Progenitor cell of endocrine pancreas (in vitro differentiated cells): ENCODE measurements at regions not wholly inside any gene's neighbourhood (a gene's known extent, or its start where the extent isn't known, plus 50 kb on each side); places are given as distances from the start of the nearest gene placed in this dataset.

Experiments
- DNase-seq: peaks from one replicate; pipeline ENCODE4 v3.0.0; 2021; ENCODE audit warnings: low spot score; ENCODE audit not compliant: unreplicated experiment
- H3K27ac Mint-ChIP-seq: 2 replicates; pipeline ENCODE4 v1.8.0; 2021; ENCODE audit warnings: mild to moderate bottlenecking, moderate library complexity, mixed read lengths
- H3K27me3 Mint-ChIP-seq: 2 replicates; pipeline ENCODE4 v1.8.0; 2021; ENCODE audit warnings: mixed read lengths
- H3K36me3 Mint-ChIP-seq: 2 replicates; pipeline ENCODE4 v1.8.0; 2022; ENCODE audit warnings: mixed read lengths; ENCODE audit not compliant: insufficient read depth
- H3K4me1 Mint-ChIP-seq: 2 replicates; pipeline ENCODE4 v1.8.0; 2021; ENCODE audit warnings: low read depth, mixed read lengths
- H3K4me3 Mint-ChIP-seq: 2 replicates; pipeline ENCODE4 v1.8.0; 2021; ENCODE audit warnings: low read depth, mild to moderate bottlenecking, moderate library complexity, mixed read lengths
- H3K9me3 Mint-ChIP-seq: 2 replicates; pipeline ENCODE4 v1.8.0; 2021; ENCODE audit warnings: low read depth, mixed read lengths
- CTCF ChIP-seq: fragments of 200-600 bp; sonication (generic); IDR thresholded peaks from one replicate; pipeline ENCODE4 v1.5.0; 2021; ENCODE audit warnings: antibody characterized with exemption, mild to moderate bottlenecking; ENCODE audit not compliant: unreplicated experiment

GRCh38 chr13:34764246-34764645, 177.8 kb upstream of the NBEA start:
- TF ChIP-seq CTCF, result no peak
- H3K27me3 Mint-ChIP-seq, result peaks cover 3% of the 10 kb centered on the region
- no peak for DNase-seq
- H3K4me1 Mint-ChIP-seq, result no peaks in the 10 kb centered on the region
- no peak overlapping the region for H3K4me3 Mint-ChIP-seq
- peaks cover 8% of the 10 kb centered on the region for H3K9me3 Mint-ChIP-seq
- H3K27ac Mint-ChIP-seq, result no peak overlapping the region
- no peaks in the 10 kb centered on the region for H3K36me3 Mint-ChIP-seq

DNA sequence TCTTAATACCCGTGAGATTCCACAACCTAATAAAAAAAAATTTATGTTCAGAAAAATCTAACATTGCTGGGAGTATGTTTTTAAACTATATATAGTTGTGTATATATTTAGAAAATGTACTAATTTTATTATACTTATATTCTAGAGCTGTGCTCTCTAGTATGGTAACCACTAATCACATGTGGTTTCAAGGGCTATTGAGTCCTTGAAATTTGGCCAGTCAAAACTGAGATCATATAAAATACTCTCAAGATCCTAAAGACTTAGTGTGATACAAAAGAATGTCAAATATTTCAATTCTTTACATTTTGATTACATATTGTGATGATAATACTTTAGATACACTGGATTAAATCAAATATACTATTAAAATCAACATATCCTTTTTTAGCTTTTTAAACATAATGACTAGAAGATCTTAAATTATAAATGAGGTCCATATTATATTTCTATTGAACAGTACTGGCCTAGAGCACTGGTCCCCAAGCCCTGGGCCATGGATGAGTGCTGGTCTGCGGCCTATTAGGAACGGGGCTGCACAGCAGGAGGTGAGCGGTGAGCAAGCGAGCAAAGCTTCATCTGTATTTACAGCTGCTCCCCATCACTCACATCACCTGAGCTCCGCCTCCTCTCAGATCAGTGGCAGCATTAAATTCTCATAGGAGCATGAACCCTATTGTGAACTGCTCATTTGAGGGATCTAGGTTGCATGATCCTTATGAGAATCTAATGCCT, 176.5 kb upstream of the NBEA start:
- no peak overlapping the region for H3K27ac Mint-ChIP-seq
- H3K4me1 Mint-ChIP-seq, result no peaks in the 10 kb centered on the region
- H3K27me3 Mint-ChIP-seq, result peaks cover 3% of the 10 kb centered on the region
- H3K9me3 Mint-ChIP-seq, result peaks cover 8% of the 10 kb centered on the region
- H3K4me3 Mint-ChIP-seq, result no peak overlapping the region
- DNase-seq, result no peak
- H3K36me3 Mint-ChIP-seq, result no peaks in the 10 kb centered on the region
- TF ChIP-seq CTCF, result no peak

GRCh38 chr13:34767778-34768177, 174.3 kb upstream of the NBEA start:
- Mint-ChIP-seq H3K27me3 (peaks cover 7% of the 10 kb centered on the region), H3K4me1 (peaks cover 3% of the 10 kb centered on the region), H3K9me3 (peaks cover 8% of the 10 kb centered on the region), H3K27ac (no peak overlapping the region), H3K36me3 (no peaks in the 10 kb centered on the region), H3K4me3 (no peak overlapping the region)
- DNase-seq, result no peak
- TF ChIP-seq CTCF, result no peak

DNA sequence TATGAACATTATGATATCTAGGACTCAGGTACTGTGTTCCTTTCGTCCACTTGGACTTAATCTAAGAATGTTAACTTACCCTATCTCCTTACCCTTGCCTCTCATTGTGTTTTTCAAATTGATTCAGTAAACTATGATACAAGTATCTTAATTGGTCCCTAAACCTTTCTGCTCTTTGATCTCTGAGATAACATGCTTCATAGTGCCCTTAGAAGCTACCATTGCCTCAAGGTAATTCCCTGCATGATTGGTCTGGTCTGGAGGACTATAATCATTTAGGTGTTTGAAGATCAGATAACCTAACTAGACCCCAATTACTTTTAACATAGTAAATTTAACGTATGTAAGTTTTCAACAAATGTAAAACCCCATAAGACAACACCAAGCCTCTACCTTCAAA, 169.9 kb upstream of the NBEA start:
- Mint-ChIP-seq H3K27me3 (peaks cover 11% of the 10 kb centered on the region), H3K4me1 (peaks cover 11% of the 10 kb centered on the region), H3K4me3 (no peak overlapping the region), H3K36me3 (no peaks in the 10 kb centered on the region), H3K27ac (no peak overlapping the region), H3K9me3 (no peaks in the 10 kb centered on the region)
- TF ChIP-seq CTCF, result no peak
- no peak for DNase-seq

DNA sequence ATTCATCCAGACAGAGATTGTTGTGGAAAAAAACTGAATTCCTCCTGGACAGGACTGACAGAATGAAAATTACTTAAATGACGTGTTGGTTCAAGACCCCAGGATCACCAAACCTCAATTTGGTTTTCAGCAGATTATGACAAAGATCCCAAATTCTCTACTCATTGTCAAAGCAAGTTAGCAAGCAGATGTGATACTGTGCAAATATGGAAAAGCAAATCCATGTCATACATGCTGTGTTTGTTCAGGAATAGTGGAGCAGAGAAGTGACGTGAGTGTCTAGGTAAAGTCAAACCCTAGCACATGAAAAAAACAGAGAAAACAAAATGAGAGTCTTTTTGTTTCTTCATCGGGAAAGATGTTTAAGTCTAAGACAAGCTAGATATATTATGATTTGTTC, 169.2 kb upstream of the NBEA start:
- Mint-ChIP-seq H3K27me3 (peaks cover 11% of the 10 kb centered on the region), H3K4me1 (peaks cover 11% of the 10 kb centered on the region), H3K27ac (no peak overlapping the region), H3K36me3 (no peaks in the 10 kb centered on the region), H3K4me3 (no peak overlapping the region), H3K9me3 (no peaks in the 10 kb centered on the region)
- no peak for TF ChIP-seq CTCF
- DNase-seq, result no peak
